ENCODE measurements at regions not wholly inside any gene's neighbourhood (a gene's known extent, or its start where the extent isn't known, plus 50 kb on each side); places are given as distances from the start of the nearest gene placed in this dataset.
"Not testable (repeated sequence)": the region's sequence is repeated elsewhere in the genome, so short reads cannot be mapped to it uniquely, and the experiment has no call there.

DNA sequence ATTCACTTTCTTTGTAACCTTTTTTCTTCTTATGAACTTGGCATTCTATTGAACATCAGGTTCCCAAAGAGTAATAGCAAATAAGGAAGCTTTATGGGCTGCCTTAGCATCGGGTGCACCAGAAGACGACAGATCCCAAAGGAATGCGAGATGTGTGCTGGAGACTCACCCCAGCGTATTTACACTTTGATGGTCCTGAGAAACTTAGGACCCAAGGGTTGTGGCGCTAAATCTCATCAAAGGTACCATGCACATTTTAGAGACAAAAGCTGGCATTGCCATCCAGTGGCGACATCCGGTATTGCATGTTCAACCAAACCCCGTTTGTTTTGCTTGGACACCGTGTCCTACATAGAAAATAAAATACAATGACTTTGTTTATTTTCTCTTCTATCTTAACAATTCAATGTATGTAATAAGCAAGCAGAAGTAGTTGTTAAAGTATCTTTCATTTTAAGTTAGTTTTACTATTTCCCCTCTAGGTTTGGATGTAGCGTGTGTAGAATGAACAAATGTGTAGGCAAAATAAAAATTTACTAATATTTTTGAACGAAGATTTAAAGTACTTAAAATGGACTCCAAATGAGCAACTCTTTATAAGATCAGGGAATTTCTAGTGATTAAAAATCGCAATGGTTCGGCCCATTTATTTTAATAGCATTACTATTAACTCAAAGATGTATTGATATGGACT, 1154.8 kb downstream of the GATA3 start:
- ATAC-seq, result peak; percentile 57
- DNase-seq, result peak; percentile 83

DNA sequence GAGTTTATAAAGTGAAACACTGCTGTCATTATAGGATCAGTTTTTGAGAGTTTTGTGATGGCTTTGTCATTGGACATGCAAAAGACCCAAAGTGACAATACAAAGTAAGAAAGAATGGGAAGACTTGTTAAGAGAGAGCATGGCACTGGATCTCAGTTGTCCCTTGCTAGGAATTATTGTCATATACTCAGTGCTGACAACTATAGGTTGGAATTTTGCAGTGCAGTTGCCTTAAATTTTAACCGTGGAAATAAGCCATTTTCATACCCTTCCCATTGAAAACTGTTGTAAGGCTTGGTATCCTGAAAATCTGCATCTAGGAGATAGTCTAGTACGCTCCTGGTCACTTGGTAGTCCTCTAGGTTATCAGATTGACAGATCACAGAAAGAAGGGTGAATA, 1156.7 kb downstream of the GATA3 start:
- DNase-seq (no peak), ATAC-seq (no peak)

DNA sequence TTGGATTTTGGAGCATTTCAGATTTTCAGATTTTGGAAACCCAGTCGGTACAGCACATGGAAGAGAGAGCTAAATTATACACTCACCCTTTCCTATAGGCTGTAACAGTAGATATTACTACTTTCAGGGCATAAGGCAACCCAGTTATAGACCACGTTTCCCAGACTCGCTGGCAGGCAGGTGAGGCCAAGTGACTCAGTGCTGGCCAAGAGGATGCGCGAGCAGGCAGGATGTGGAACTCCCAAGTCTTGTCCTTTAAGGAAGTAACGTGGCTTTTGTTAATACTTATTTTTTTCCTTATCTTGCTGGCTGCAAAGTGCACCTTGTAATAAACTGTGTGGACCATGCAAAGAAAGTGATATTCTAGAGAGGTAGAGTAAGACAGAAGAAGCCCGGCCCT, 1160.1 kb downstream of the GATA3 start:
- DNase-seq (no peak), ATAC-seq (no peak)

DNA sequence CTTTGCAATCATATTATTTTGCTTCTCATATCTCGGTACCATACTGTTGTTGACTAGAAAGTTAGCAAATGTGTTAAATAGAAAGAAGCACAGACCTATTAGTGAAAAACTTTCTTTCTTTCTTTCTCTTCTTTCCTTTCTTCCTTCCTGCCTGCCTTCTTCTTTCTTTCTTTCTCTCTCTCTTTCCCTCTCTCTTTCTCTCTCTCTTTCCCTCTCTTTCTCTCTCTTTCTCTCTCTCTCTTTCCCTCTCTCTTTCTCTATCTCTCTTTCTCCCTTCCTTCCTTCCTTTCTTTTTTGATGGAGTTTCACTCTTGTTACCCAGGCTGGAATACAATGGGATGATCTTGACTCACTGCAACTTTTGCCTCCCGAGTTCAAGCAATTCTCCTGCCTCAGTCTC, 1160.6 kb downstream of the GATA3 start:
- no peak for ATAC-seq
- DNase-seq, result no peak

DNA sequence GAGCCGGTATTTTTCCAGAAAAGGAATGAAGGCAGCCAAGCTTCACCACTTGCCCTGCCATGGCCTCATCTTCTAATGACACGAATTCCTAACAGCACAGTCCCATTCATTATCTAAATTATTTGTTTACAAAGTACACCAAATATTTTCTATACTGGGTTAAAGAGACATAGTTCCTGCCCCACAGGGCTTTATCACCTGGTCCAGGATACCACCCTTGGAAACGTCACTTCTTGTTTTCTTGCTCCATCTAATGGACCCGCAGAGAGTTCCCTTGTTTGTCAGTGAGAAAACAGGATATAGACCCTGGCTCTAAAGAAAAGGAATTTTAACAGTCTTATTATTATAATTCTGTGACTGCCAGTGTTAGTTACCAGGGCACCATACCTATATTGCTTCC, 1165.4 kb downstream of the GATA3 start:
- ATAC-seq (no peak), DNase-seq (no peak)

DNA sequence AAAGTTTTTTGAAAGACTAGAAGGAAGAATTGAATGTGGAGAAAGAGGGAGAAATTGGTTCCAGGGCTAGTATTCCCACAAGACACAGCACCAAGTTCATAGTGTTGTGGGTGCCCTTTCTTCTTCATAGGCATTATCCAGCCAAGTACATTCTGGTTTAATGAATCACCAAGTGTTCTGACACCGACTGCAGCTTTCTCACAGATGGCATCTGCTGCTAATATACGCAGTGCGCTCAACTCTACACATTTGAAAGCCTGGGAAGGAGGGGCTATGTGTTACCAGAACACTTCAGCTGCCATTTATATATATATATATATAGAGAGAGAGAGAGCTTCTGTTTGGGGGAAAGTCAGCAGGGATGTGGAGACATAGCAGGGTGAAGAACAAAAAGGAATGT, 1168.4 kb downstream of the GATA3 start:
- DNase-seq, result no peak
- ATAC-seq, result no peak

DNA sequence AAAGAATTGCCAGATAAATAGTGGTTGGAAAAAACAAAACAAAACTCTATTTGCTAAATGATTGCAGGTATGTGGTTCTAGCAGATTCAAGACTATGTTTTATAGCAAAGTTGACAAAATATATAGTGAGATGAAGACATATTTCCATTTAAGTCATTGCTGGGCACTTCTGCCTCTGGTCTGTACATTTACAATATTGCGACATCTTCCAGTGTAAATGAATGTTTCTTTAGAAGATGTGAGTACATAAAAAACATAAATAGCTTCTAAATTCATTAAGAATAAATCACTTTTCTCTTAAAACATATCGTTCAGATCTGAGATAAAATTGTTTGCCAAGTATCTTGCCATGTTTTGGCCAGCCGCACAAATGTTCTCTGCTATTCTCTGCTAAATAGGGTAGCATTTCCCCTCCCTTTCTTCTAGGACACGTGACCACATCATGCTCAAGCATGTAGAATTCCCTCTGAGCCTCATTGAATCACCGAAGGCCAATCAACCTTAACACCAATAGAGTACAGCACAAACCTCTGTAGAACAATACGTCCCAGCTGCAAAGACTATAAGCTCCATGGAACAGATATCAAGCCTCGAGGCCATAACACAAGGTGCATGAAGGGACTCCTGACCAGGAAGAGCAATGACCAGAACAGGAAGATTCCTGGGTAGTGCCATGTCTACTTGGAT, 1173.3 kb downstream of the GATA3 start:
- DNase-seq (no peak), ATAC-seq (no peak)

DNA sequence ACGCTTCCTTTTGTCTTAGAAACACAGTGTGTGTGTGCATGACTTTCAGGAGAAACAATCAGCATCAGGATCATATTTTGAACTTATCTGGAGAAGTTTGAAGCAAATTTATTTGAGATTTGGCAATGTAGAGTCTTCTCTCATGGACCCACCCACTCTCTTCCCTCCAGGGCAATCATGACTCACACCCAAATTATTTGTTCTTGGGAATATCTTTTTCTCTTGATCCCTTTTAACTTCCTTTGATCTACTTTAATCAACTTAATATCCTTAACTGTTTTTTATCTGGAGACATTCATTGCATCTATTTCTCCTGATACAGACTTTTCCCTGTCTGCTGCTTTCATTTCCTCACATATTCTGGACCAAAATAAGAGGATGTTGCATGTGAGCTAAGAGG, 1174.3 kb downstream of the GATA3 start:
- ATAC-seq (no peak), DNase-seq (no peak)

DNA sequence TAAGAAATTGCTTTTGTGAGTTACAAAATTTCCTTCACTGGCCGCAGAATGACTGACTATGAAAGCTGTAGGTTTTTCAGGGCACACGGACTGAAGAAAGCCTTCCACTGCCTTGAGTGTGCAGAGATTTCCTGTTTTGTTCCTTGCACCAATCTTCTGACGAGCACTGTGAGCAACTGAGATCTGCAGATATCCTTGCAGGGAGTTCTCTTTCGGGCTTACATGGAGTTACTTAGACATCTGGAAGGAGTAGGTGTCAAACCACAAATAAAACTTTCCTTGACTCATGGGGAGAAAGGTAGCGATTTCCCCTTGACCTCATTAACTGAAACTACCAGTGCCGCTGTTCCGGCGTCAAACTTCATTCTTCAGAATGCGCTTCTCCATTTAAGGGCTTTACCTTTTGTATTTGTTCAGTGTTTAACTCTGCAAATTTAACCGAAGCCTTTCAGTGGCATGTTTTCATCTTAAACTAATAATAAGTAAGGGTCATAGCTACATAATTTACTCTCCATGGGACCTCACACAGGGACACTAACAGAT, 1175.3 kb downstream of the GATA3 start:
- DNase-seq (no peak), ATAC-seq (peak; percentile 79)

DNA sequence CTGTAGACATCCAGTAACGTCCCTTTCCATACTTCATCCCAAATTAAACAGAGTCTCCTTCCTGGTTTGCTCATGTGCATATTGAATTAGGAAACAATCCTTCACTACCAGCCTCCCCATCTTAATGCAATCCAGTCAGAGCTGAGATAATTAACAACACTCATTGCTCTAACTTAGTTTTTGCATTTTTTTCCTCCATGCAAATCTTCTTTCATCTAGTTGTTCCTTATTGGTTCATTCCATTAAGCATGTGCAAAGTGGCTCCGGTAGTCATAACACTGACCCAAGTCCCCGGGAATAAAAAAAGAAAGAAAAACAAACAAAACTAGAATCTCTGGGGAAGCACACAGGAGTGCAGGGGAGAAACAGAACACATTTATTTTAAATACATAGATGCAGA, 1176.1 kb downstream of the GATA3 start:
- ATAC-seq (no peak), DNase-seq (no peak)

DNA sequence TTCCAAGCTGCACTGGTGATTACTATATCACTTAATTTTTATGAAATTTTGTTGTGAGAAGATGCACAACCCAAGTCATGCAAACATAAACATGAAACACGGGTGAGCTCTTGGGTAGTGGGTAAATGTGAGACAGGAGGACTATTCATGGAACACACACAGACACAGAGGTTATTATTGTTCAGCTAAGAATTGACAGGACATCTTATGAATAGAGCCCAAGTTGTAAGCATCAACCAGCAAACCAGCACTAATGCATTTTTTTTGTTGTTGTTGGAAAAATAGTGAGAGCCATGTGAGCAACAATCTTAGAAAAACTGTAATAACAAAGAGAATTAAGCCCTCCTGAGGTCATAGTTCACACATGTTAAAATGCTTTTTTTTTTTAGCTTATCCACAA, 1179.7 kb downstream of the GATA3 start:
- ATAC-seq, result no peak

DNA sequence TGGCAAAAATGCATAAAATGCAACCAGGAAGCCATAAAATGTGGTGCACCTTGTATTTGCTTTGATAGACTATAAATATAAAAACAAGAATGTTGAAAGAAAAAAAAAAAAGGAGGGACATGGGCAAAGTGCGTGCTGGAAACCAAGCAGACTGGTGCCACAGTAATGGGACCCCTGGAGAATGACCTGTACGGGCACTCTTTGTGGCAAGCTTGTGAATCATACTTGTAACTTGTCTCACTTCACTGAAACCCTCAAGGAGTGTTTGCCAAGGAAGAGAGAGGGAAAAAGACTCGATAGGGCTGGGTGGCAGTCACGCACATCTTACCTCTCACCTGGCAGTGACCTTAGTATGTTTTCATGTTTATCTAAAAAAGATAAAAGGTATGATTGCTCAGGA, 1183.6 kb downstream of the GATA3 start:
- ATAC-seq, result no peak
- DNase-seq, result no peak

More for the DNA sequence above, 1179.7 kb downstream of the GATA3 start:
- no peak for DNase-seq

DNA sequence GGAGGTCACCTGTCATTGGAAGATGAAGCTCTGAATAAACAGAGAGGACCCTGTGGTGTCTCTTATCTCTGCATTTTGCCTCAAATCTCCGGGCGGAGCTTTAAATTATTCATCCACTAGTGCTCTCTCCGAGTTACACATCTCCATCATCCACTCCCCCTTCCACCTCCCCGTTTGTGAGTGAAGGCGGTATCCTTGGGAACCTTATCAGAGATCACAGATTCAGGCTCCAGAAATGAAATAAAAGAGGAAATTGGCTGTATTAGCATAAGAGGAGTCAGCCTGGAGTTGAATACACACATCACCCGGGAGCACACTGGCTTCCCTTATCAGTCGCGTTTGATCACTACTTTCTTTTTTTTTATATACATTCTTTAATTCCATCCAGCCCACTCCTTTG, 1184.8 kb downstream of the GATA3 start:
- ATAC-seq (no peak), DNase-seq (no peak)

DNA sequence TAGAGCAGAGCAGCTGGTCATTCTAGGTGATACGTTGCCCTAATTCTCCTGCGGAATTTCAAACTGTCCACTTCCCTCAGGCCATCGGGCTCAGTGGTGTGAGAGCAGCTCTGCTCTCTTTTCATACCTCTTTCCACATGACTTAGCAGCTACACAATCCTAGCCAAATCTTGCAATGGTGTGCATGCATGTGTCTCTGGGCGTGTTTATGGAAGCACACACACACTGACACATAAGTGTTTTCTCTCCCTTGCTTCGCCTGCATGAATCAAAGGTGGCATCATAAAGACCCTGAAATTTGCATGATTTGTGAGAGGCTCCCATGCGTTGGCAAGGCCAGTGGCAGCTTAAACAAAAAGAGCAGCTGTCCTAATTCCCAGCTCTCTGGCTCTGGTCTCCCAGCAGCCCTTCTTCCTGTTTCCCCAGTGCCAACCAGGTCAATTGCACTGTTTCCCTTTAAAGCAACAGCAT, 1189.5 kb downstream of the GATA3 start:
- no peak for ATAC-seq
- no peak for DNase-seq

DNA sequence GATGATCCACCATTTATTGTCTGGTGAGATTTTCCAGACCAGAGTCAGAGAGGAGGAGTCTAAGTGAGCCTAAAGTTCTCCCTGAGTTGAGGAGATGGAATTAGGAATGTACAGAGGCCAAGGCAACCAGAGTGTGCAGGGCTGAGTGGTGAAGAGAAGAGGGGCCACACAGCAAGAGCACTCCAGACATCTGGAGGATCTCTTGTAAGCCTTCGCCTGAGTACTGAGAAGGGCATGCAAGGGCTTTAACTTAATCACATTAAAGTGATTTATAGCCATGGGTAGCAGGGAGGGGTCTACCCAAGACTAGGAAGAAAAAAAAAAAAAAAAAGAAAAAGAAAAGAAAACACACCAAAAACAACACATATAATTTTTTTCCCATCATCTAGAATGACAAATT, 1190.4 kb downstream of the GATA3 start:
- DNase-seq (no peak), ATAC-seq (no peak)

DNA sequence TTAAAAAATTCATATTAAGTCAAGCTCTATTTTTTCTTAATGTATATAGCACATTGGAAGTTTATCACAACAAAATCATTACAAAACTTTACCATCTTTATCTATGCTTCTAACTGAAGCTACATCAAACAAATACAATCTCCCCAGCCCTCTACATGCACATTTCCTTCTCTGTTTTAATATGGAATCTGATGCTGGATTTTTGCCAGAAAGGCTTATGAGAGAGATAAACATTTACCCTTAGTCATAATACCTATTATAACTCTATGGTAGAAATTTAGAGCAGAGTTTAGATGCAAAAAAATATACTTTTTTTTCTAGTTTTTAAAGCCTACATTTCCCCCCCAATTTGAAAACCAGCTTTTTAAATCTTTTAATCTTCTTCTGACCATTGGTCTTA, 1198.6 kb downstream of the GATA3 start:
- no peak for ATAC-seq

DNA sequence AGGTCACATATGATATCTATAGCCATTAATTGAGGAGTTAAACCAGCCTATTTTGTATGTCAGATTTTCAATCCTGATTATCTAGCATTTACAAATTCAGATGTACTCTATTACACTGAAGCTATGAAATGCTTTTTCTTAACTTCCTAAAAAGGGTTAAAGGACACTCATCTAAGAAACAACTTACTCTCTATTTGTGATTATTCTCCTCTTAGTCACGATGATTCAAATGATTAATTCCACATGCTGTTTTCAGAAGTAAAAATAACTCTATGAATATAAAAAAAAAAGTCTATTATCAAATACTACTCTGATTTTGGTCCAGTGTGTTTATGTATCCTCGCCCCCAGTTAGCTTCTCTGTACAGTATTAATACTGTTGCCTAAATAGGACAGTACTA, 1199.9 kb downstream of the GATA3 start:
- ATAC-seq (no peak), DNase-seq (no peak)

More for the DNA sequence above, 1198.6 kb downstream of the GATA3 start:
- DNase-seq, result no peak

DNA sequence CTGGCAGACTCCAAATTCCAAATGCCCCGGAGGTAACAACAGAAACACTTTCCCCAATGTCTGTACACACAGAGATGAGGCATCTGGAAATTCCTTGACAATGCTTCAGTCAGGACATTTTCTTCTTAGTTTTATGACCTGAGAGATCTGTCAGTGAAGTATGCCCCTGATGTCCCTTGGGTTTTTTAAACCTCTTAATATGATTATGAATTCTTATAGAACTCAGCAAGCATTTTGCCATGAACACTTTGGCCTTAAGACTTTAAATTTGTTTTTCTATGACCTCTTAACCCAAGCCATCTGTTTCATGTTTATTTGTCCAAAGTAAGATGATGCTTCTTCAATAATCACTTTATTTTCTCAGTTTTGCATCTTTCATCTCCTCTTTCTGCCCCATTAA, 1206.2 kb downstream of the GATA3 start:
- DNase-seq, result no peak
- no peak for ATAC-seq

DNA sequence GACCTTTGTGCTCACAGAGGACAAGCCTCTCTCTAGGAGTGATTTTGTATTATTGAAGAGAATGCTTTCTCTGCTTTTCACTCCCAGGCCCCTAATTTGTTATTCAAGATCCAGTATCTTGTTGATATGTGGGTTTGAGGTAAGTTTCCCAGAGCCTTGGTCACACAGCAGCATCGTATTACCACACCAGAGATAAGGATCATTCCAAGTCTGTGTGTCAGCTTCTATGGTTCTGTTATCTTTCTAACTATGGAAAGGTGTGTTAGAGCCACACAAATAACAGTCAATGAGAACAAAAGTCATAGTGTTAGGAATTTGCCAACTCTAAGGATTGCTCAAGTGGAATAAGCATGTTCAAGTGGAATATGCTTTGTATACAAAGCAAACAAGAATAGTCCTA, 1208.3 kb downstream of the GATA3 start:
- DNase-seq (no peak), ATAC-seq (no peak)

DNA sequence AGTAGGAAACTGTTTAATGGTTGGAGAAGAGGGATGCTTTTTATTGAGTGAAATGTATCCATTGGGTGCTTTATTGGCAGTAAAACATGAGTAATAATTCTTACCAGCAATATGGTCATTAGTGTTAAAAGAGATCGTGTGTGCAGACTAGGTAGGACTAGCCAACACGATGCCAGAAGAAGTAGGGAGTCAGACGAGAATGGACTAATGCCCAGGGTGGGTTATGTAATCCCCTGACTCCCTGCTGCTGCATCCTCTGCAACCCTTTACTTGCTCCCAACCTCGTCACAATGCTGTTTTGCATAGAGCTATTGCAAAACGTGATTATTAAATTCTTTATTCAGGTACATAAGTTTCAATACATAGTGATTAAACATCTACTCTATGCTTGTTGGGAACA, 1213.7 kb downstream of the GATA3 start:
- DNase-seq (no peak), ATAC-seq (no peak)

DNA sequence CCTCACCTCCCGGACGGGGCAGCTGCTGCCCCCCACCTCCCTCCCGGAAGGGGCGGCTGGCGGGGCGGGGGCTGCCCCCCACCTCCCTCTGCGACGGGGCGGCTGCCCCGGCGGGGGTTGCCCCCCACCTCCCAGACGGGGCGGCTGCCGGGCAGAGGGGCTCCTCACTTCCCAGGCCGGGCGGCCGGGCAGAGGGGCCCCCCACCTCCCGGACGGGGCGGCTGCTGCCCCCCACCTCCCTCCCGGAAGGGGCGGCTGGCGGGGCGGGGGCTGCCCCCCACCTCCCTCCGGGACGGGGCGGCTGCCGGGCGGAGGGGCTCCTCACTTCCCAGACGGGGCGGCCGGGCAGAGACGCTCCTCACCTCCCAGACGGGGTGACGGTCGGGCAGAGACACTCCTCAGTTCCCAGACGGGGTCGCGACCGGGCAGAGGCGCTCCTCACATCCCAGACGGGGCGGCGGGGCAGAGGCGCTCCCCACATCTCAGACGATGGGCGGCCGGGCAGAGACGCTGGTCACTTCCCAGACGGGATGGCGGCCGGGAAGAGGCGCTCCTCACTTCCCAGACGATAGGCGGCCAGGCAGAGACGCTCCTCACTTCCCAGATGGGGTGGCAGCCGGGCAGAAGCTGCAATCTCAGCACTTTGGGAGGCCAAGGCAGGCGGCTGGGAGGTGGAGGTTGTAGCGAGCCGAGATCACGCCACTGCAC, 1218.8 kb downstream of the GATA3 start:
- ATAC-seq, DNase-seq: not testable (repeated sequence)

DNA sequence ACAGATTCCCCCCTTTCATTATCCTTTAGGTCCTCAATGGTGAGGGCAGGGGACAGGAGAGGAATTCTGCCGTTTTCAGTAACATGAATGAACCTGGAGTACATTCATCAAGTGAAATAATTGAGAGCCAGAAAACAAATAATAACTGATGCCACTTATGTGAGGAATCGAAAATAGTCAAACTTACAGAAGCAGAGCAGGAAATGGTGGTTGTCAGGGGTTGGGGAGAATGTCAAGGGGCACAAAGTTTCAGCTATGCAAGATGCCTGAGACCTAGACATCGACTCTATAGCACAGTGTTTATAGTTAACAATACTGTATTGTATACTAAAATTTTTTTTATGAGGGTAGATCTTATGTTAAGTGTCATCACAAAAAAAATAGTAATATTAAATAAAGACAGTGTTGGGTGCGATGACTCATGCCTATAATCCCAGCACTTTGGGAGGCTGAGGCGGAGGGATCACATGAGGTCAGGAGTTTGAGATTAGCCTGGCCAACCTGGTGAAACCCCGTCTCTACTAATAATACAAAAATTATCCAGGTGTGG, 1219.8 kb downstream of the GATA3 start:
- DNase-seq (no peak), ATAC-seq (no peak)

DNA sequence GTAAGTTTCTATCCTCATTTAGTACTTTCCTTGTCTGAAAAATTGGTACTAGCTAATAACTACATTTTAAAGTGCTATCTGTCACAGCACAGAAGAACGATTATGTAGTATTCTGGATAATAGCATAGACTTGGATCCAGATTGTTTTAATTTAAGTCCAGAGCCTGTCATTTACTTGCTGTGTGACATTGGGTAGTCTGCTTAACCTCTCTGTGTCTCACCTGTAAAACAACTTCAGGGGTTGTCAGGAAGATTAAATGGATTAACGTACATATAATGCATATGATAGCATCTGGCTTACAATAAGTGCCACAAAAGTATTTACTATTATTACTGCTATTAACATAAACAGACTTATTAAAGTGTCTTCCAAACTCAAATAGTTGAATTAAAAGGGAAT, 1221.4 kb downstream of the GATA3 start:
- no peak for DNase-seq
- no peak for ATAC-seq

All from stimulated activated naive CD8-positive, alpha-beta T cell treated with anti-CD3 and anti-CD28 coated beads, Interleukin-15, Interleukin-2, amounts not matched to agents 100 U/mL and 50 U/mL, for 24 hours (primary cell).